OCI-LY7 (cell line): ENCODE measurements at regions not wholly inside any gene's neighbourhood (a gene's known extent, or its start where the extent isn't known, plus 50 kb on each side); places are given as distances from the start of the nearest gene placed in this dataset.

Experiments used
- BruUV-seq: library from RNA; stranded (reverse); fragments of 400-500 nt; replicated peaks from 2 replicates; lab custom pipeline; 2021; lab: Mats Ljungman, UMichigan
- CTCF ChIA-PET: fragments of 300-600 bp; sonication (Branson Sonifier 250); formaldehyde crosslinking; loops from one replicate; lab custom pipeline; 2022; ENCODE audit warnings: antibody characterized with exemption; ENCODE audit not compliant: unreplicated experiment; lab: Charles Lee
- POLR2A ChIA-PET: fragments of 300-600 bp; sonication (Branson Sonifier 250); formaldehyde crosslinking; loops from one replicate; lab custom pipeline; 2022; ENCODE audit warnings: antibody characterized with exemption; lab: Charles Lee
- DNase-seq: peaks from one replicate; pipeline ENCODE4 v3.0.0-alpha.2; 2015; ENCODE audit warnings: low spot score
- H2AFZ ChIP-seq: fragments of 200-600 bp; sonication (generic), shearing (Covaris generic); 2 replicates; pipeline ENCODE4 v1.6.1; 2014; ENCODE audit warnings: mild to moderate bottlenecking, antibody characterized with exemption, low read length, moderate library complexity
- H3K27ac ChIP-seq: fragments of 200-600 bp; sonication (generic); 2 replicates; pipeline ENCODE4 v1.5.1; 2014; ENCODE audit warnings: mixed run types, low read depth, mild to moderate bottlenecking, moderate library complexity, low read length, inconsistent platforms; ENCODE audit not compliant: poor library complexity, severe bottlenecking
- H3K36me3 ChIP-seq: fragments of 200-600 bp; sonication (generic); 2 replicates; pipeline ENCODE4 v1.6.1; 2014; ENCODE audit warnings: mild to moderate bottlenecking, antibody characterized with exemption, low read length, moderate library complexity, mixed read lengths; ENCODE audit not compliant: insufficient read depth
- H3K4me1 ChIP-seq: fragments of 200-600 bp; sonication (generic); 2 replicates; pipeline ENCODE4 v1.5.1; 2014; ENCODE audit warnings: mild to moderate bottlenecking, low read length; ENCODE audit not compliant: insufficient read depth, poor library complexity, severe bottlenecking
- H3K4me2 ChIP-seq: fragments of 200-600 bp; sonication (generic); 2 replicates; pipeline ENCODE4 v1.6.1; 2014; ENCODE audit warnings: mild to moderate bottlenecking, low read length
- H3K4me3 ChIP-seq: fragments of 200-600 bp; sonication (generic); 2 replicates; pipeline ENCODE4 v1.5.1; 2014; ENCODE audit warnings: mild to moderate bottlenecking, low read depth, low read length; ENCODE audit not compliant: poor library complexity, severe bottlenecking
- H3K79me2 ChIP-seq: fragments of 200-600 bp; sonication (generic); 2 replicates; pipeline ENCODE4 v1.6.1; 2016; ENCODE audit warnings: low read depth, mild to moderate bottlenecking, low read length, moderate library complexity, mixed read lengths; ENCODE audit not compliant: insufficient read depth
- H3K9me2 ChIP-seq: fragments of 200-600 bp; sonication (generic); 2 replicates; pipeline ENCODE4 v1.6.1; 2016; ENCODE audit warnings: mild to moderate bottlenecking, low read length, mixed read lengths; ENCODE audit not compliant: insufficient read depth
- H3K9me3 ChIP-seq: fragments of 200-600 bp; sonication (generic); 2 replicates; pipeline ENCODE4 v1.6.1; 2014; ENCODE audit warnings: mild to moderate bottlenecking, mixed run types, low read length, mixed read lengths
- H4K20me1 ChIP-seq: fragments of 200-600 bp; sonication (generic); 2 replicates; pipeline ENCODE4 v1.6.1; 2014; ENCODE audit warnings: mild to moderate bottlenecking, antibody characterized with exemption, low read length, moderate library complexity, mixed read lengths; ENCODE audit not compliant: insufficient read depth
- CTCF ChIP-seq: fragments of 200-600 bp; sonication (generic); conservative IDR thresholded peaks from 2 replicates; pipeline ENCODE4 v1.5.1; 2014; ENCODE audit warnings: mild to moderate bottlenecking, antibody characterized with exemption, low read length, moderate library complexity, mixed read lengths
- EZH2phosphoT487 ChIP-seq: fragments of 200-600 bp; sonication (generic); IDR thresholded peaks from 2 replicates; pipeline ENCODE4 v1.6.1; 2018; ENCODE audit warnings: low read depth, borderline replicate concordance, mild to moderate bottlenecking, mixed run types, antibody characterized with exemption, low read length, moderate library complexity, mixed read lengths
- intact Hi-C: fragments of 100-400 bp; cut with micrococcal nuclease; formaldehyde crosslinking; loops from one replicate; pipeline ENCODE4 v1.10.0; 2022; ENCODE audit not compliant: unreplicated experiment

GRCh38 chr12:42689699-42690098, 100.2 kb upstream of the PRICKLE1 start:
- CTCF ChIA-PET: no interaction called here

DNA sequence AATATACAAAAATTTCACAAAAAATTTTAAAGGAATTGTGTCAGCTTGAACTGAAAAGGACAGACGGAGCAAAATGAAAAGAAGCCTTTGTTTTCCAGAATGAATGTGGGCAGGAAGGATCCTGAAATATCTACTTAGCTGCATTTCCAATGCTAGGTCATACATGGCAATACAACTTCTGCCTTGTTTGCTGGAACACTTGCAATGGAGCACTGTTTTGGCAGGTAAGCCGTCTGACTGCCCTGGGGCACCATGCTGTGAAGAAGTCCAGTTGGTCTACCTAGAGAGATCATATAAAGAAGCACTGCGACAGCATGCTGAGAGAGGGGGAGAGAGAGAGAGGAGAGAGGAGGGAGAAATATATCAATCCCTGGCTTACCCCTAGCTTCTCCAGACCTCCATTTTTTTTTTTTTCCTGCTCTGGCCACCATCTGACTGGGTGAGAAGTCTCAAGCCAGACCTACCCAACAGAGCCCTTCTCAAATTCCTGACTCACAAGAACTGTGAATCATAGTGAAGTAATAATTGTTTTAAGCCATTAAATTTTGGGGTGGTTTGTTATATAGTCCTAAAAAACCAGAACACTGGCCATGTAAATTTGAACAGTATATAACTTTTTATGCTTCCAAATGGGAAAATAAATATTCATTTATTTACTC, 97.1 kb upstream of the PRICKLE1 start:
- intact Hi-C loops: no loop called here
- CTCF ChIA-PET: no interaction called here
- no TSS peak for BruUV-seq

More at GRCh38 chr12:42689699-42690098, 100.2 kb upstream of the PRICKLE1 start:
- intact Hi-C loops: no loop called here
- no TSS peak for BruUV-seq
- Histone ChIP-seq H3K27ac (no peak overlapping the region), H3K4me2 (no peak overlapping the region), H3K4me3 (no peak overlapping the region), H3K79me2 (no peaks in the 10 kb centered on the region), H3K36me3 (no peaks in the 10 kb centered on the region), H2AFZ (no peak overlapping the region), H3K4me1 (no peaks in the 10 kb centered on the region), H3K9me2 (no peaks in the 10 kb centered on the region), H3K9me3 (no peaks in the 10 kb centered on the region), H4K20me1 (no peaks in the 10 kb centered on the region)
- POLR2A ChIA-PET: no interaction called here
- TF ChIP-seq CTCF: no peak
- no peak for TF ChIP-seq EZH2phosphoT487
- no peak for DNase-seq

More for the DNA sequence above, 97.1 kb upstream of the PRICKLE1 start:
- TF ChIP-seq CTCF (no peak), EZH2phosphoT487 (no peak)
- Histone ChIP-seq H3K4me2 (no peak overlapping the region), H3K4me1 (no peaks in the 10 kb centered on the region), H3K9me2 (no peaks in the 10 kb centered on the region), H3K9me3 (no peaks in the 10 kb centered on the region), H3K36me3 (no peaks in the 10 kb centered on the region), H4K20me1 (no peaks in the 10 kb centered on the region), H2AFZ (no peak overlapping the region), H3K79me2 (no peaks in the 10 kb centered on the region), H3K4me3 (no peak overlapping the region), H3K27ac (no peak overlapping the region)
- POLR2A ChIA-PET: no interaction called here
- no peak for DNase-seq
